Left lung (tissue), 4 donors: ENCODE measurements at regions not wholly inside any gene's neighbourhood (a gene's known extent, or its start where the extent isn't known, plus 50 kb on each side); places are given as distances from the start of the nearest gene placed in this dataset.

Source experiments
- ATAC-seq: fragments of 200-7000 bp; cut with Tn5 transposase; one replicate; pipeline ENCODE4 v1.9.1; 2020; ENCODE audit warnings: moderate library complexity
- DNase-seq, 4 donors: peaks; one replicate each; pipeline ENCODE4 v3.0.0-alpha.2; 2013 to 2020
- H3K27ac ChIP-seq, 2 donors: fragments of 200-600 bp; sonication (generic) in 1 of 2; one replicate each; pipeline versions ENCODE4 v1.5.0 to v1.8.0; 2020 to 2021
- H3K27me3 ChIP-seq, 2 donors: fragments of 200-600 bp; sonication (generic) in 1 of 2; one replicate each; pipeline versions ENCODE4 v1.5.0 to v1.8.0; 2020 to 2021
- H3K36me3 ChIP-seq, 2 donors: fragments of 200-600 bp; sonication (generic) in 1 of 2; one replicate each; pipeline versions ENCODE4 v1.5.0 to v1.8.0; 2020 to 2021
- H3K4me1 ChIP-seq, 2 donors: fragments of 200-600 bp; one replicate each; pipeline ENCODE4 v1.8.0; 2021
- H3K4me3 ChIP-seq, 2 donors: fragments of 200-600 bp; sonication (generic) in 1 of 2; one replicate each; pipeline versions ENCODE4 v1.5.0 to v1.8.0; 2020 to 2021; ENCODE audit warnings: mild to moderate bottlenecking in 1 of 2
- H3K9me3 ChIP-seq, 2 donors: fragments of 200-600 bp; sonication (generic) in 1 of 2; one replicate each; pipeline versions ENCODE4 v1.5.0 to v1.8.0; 2020 to 2021
- intact Hi-C, 2 donors: fragments of 100-400 bp; cut with DNase I; formaldehyde crosslinking; loops; one replicate each; pipeline versions ENCODE4 v1.11.2 to v1.14.2; 2022
- TF ChIP-seq, protein P1 (sequence below), 2 donors: fragments of 200-600 bp; sonication (generic) in 1 of 2; IDR thresholded peaks; one replicate each; pipeline versions ENCODE4 v1.5.0 to v1.8.0; 2021; ENCODE audit warnings: antibody characterized with exemption in 2 of 2
- donor health status: DM: no; HTN: yes; CAD: no.
- donor health status: DM: no; HTN: no; CAD: no.

DNA sequence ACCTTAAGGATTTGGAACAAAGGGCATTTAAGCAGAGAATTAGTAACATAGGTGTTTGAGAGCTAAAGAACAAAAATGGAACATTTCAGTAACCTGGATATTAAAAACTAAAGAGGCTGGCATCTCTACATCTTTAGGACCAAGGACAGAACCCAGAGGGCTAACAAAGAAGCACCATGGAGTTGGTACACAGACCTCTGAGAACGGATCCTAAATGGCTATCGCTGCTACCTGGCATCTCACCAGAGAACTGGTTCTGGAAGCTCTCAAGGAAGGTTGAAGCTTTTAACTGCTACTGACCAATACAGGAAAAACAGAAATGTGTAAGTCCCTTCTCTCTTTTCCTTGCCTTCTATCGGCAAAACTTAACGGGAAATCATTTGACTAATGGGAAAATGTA lies 118.4 kb upstream of the TLL1 start:
- no peaks in the 10 kb centered on the region for H3K27me3 ChIP-seq
- ATAC-seq = no peak
- H3K9me3 ChIP-seq = no peaks in the 10 kb centered on the region
- no peaks in the 10 kb centered on the region for H3K4me1 ChIP-seq
- H3K36me3 ChIP-seq = no peaks in the 10 kb centered on the region
- no peak overlapping the region for H3K4me3 ChIP-seq
- DNase-seq = no peak
- TF ChIP-seq, protein P1, sequence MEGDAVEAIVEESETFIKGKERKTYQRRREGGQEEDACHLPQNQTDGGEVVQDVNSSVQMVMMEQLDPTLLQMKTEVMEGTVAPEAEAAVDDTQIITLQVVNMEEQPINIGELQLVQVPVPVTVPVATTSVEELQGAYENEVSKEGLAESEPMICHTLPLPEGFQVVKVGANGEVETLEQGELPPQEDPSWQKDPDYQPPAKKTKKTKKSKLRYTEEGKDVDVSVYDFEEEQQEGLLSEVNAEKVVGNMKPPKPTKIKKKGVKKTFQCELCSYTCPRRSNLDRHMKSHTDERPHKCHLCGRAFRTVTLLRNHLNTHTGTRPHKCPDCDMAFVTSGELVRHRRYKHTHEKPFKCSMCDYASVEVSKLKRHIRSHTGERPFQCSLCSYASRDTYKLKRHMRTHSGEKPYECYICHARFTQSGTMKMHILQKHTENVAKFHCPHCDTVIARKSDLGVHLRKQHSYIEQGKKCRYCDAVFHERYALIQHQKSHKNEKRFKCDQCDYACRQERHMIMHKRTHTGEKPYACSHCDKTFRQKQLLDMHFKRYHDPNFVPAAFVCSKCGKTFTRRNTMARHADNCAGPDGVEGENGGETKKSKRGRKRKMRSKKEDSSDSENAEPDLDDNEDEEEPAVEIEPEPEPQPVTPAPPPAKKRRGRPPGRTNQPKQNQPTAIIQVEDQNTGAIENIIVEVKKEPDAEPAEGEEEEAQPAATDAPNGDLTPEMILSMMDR (IDR thresholded peaks at IDR 0.05) = no peak
- intact Hi-C loops = no loop called here
- H3K27ac ChIP-seq = no peak overlapping the region

- no peaks in the 10 kb centered on the region for H3K4me1 ChIP-seq
- no peak overlapping the region for H3K27ac ChIP-seq
- H3K27me3 ChIP-seq = no peaks in the 10 kb centered on the region
- ATAC-seq = no peak
- no peak overlapping the region for H3K4me3 ChIP-seq
- no peaks in the 10 kb centered on the region for H3K9me3 ChIP-seq
- H3K36me3 ChIP-seq = no peaks in the 10 kb centered on the region
- TF ChIP-seq, protein P1 (IDR thresholded peaks at IDR 0.05) = no peak
- intact Hi-C loops = no loop called here
- DNase-seq = no peak
Measured at GRCh38 chr4:165756836-165757235, 116.2 kb upstream of the TLL1 start.

GRCh38 chr4:165757451-165757850 lies 115.6 kb upstream of the TLL1 start:
- Histone ChIP-seq H3K36me3 (no peaks in the 10 kb centered on the region), H3K9me3 (no peaks in the 10 kb centered on the region), H3K27ac (no peak overlapping the region), H3K4me1 (no peaks in the 10 kb centered on the region), H3K4me3 (no peak overlapping the region), H3K27me3 (no peaks in the 10 kb centered on the region)
- TF ChIP-seq, protein P1 (IDR thresholded peaks at IDR 0.05) = no peak
- no peak for ATAC-seq
- intact Hi-C loops = no loop called here
- no peak for DNase-seq

DNA sequence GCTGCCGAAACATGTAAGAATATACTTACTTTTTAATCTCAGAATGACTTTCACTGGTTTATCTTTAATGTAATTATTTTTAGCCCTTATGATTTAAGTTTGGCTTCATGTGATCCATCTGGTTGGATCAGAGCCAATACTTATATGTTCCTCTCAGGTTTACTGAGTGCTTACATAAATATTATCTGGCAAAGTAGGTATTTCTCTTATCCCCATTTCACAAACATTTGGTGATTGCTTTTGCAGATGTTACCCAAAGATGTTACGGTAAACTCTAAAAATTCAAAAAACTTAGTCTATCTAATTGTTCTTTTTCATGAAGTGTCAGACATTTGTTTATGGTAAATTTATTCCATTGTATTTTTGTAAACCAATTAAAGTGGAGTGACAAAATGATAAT lies 115.0 kb upstream of the TLL1 start:
- Histone ChIP-seq H3K4me3 (no peak overlapping the region), H3K27me3 (no peaks in the 10 kb centered on the region), H3K36me3 (no peaks in the 10 kb centered on the region), H3K9me3 (no peaks in the 10 kb centered on the region), H3K27ac (no peak overlapping the region), H3K4me1 (no peaks in the 10 kb centered on the region)
- ATAC-seq (no peak), DNase-seq (no peak)
- TF ChIP-seq, protein P1 (IDR thresholded peaks at IDR 0.05) = no peak
- intact Hi-C loops = no loop called here

- Histone ChIP-seq H3K4me1 (no peaks in the 10 kb centered on the region), H3K9me3 (no peaks in the 10 kb centered on the region), H3K4me3 (no peak overlapping the region), H3K36me3 (no peaks in the 10 kb centered on the region), H3K27me3 (no peaks in the 10 kb centered on the region), H3K27ac (no peak overlapping the region)
- ATAC-seq (no peak), DNase-seq (no peak)
- TF ChIP-seq, protein P1 (IDR thresholded peaks at IDR 0.05) = no peak
- intact Hi-C loops = no loop called here
Measured at GRCh38 chr4:165760182-165760581, 112.9 kb upstream of the TLL1 start.
